HG02870 (cell line): ENCODE measurements at regions not wholly inside any gene's neighbourhood (a gene's known extent, or its start where the extent isn't known, plus 50 kb on each side); places are given as distances from the start of the nearest gene placed in this dataset.
"Not testable (repeated sequence)": the region's sequence is repeated elsewhere in the genome, so short reads cannot be mapped to it uniquely, and the experiment has no call there.

Source experiments
- ATAC-seq: cut with Tn5 transposase; IDR thresholded peaks from one replicate; pipeline ENCODE4 v1.9.1; 2021; ENCODE audit warnings: mild to moderate bottlenecking, moderate library complexity; ENCODE audit not compliant: unreplicated experiment

GRCh38 chr6:85287158-85287557 is 162.7 kb upstream of the NT5E start:
- ATAC-seq = no peak

GRCh38 chr6:85286507-85286906 is 163.4 kb upstream of the NT5E start:
- not testable (repeated sequence) for ATAC-seq

- ATAC-seq = no peak
These were observed 163.9 kb upstream of the NT5E start for GRCh38 chr6:85285934-85286333.

- no peak for ATAC-seq
These were observed 164.8 kb upstream of the NT5E start for GRCh38 chr6:85285114-85285513.

GRCh38 chr6:85283436-85283835 is 166.4 kb upstream of the NT5E start:
- ATAC-seq = no peak

GRCh38 chr6:85278466-85279035 is 171.3 kb upstream of the NT5E start:
- no peak for ATAC-seq

- ATAC-seq = not testable (repeated sequence)
These were observed 173.9 kb upstream of the NT5E start for GRCh38 chr6:85276026-85276425.

- no peak for ATAC-seq
These were observed 174.4 kb upstream of the NT5E start for GRCh38 chr6:85275338-85275985.

- no peak for ATAC-seq
These were observed 176.0 kb upstream of the NT5E start for GRCh38 chr6:85273870-85274269.

GRCh38 chr6:85273046-85273445 is 176.8 kb upstream of the NT5E start:
- no peak for ATAC-seq

GRCh38 chr6:85272592-85272991 is 177.3 kb upstream of the NT5E start:
- no peak for ATAC-seq

GRCh38 chr6:85262621-85263020 is 187.3 kb upstream of the NT5E start:
- ATAC-seq = no peak

GRCh38 chr6:85261271-85261670 is 188.6 kb upstream of the NT5E start:
- ATAC-seq = no peak

- ATAC-seq = no peak
These were observed 194.2 kb upstream of the NT5E start for GRCh38 chr6:85255661-85256060.

- ATAC-seq = no peak
These were observed 197.3 kb upstream of the NT5E start for GRCh38 chr6:85252552-85252951.

GRCh38 chr6:85252085-85252484 is 197.8 kb upstream of the NT5E start:
- no peak for ATAC-seq

- no peak for ATAC-seq
These were observed 198.6 kb upstream of the NT5E start for GRCh38 chr6:85251300-85251699.

GRCh38 chr6:85250586-85251220 is 199.2 kb upstream of the NT5E start:
- ATAC-seq = no peak

- ATAC-seq = no peak
These were observed 204.9 kb upstream of the NT5E start for GRCh38 chr6:85245004-85245403.

- no peak for ATAC-seq
These were observed 208.3 kb upstream of the NT5E start for GRCh38 chr6:85241498-85242052.

- ATAC-seq = no peak
These were observed 209.0 kb upstream of the NT5E start for GRCh38 chr6:85240787-85241385.

- ATAC-seq = no peak
These were observed 212.4 kb upstream of the NT5E start for GRCh38 chr6:85237478-85237877.
